Neuronal stem cell (in vitro differentiated cells): ENCODE measurements at regions not wholly inside any gene's neighbourhood (a gene's known extent, or its start where the extent isn't known, plus 50 kb on each side); places are given as distances from the start of the nearest gene placed in this dataset.

Experiments used
- DNase-seq: peaks from one replicate; pipeline ENCODE4 v3.0.0-alpha.2; 2013; ENCODE audit warnings: low spot score
- H2AFZ ChIP-seq: one replicate; pipeline ENCODE4 v1.6.1; 2013; ENCODE audit warnings: mild to moderate bottlenecking, low read length, inconsistent platforms
- H2AK5ac ChIP-seq: 2 replicates; pipeline ENCODE4 v1.6.1; 2013; ENCODE audit warnings: low read depth, mild to moderate bottlenecking, inconsistent platforms, low read length, moderate library complexity, mixed read lengths
- H2BK120ac ChIP-seq: 2 replicates; pipeline ENCODE4 v1.6.1; 2013; ENCODE audit warnings: low read depth, mild to moderate bottlenecking, inconsistent platforms, low read length, moderate library complexity, mixed read lengths
- H2BK12ac ChIP-seq: one replicate; pipeline ENCODE4 v1.6.1; 2013; ENCODE audit warnings: low read length, inconsistent platforms
- H2BK15ac ChIP-seq: 2 replicates; pipeline ENCODE4 v1.6.1; 2013; ENCODE audit warnings: mild to moderate bottlenecking, low read length, inconsistent platforms, mixed read lengths
- H2BK5ac ChIP-seq: one replicate; pipeline ENCODE4 v1.6.1; 2013; ENCODE audit warnings: inconsistent platforms, mild to moderate bottlenecking, low read length, moderate library complexity
- H3K14ac ChIP-seq: one replicate; pipeline ENCODE4 v1.6.1; 2013; ENCODE audit warnings: low read length, inconsistent platforms
- H3K18ac ChIP-seq: 2 replicates; pipeline ENCODE4 v1.6.1; 2013; ENCODE audit warnings: low read length, inconsistent platforms
- H3K23ac ChIP-seq: 2 replicates; pipeline ENCODE4 v1.6.1; 2013; ENCODE audit warnings: low read depth, mild to moderate bottlenecking, mixed read lengths, low read length, inconsistent platforms; ENCODE audit not compliant: poor library complexity
- H3K27ac ChIP-seq: replicated peaks from 3 replicates; pipeline ENCODE4 v1.5.1; 2013; ENCODE audit warnings: low read length, inconsistent platforms
- H3K27me3 ChIP-seq, 3 experiments: 2 replicates each; pipeline ENCODE4 v1.6.1; 2013; ENCODE audit warnings: low read length in 3 of 3, mild to moderate bottlenecking in 2 of 3, inconsistent platforms in 1 of 3, low read depth in 1 of 3, mixed read lengths in 1 of 3, moderate library complexity in 1 of 3; ENCODE audit not compliant: control insufficient read depth in 3 of 3, insufficient read depth in 3 of 3
- H3K36me3 ChIP-seq, 2 donors: replicated peaks in 1 of 2; 2 replicates each; pipeline ENCODE4 v1.6.1; 2013; ENCODE audit warnings: low read length in 2 of 2; ENCODE audit not compliant: control insufficient read depth in 2 of 2, insufficient read depth in 2 of 2
- H3K4ac ChIP-seq: 2 replicates; pipeline ENCODE4 v1.6.1; 2013; ENCODE audit warnings: inconsistent platforms, mild to moderate bottlenecking, low read length, moderate library complexity
- H3K4me1 ChIP-seq, 2 donors: 1 replicate in 1 of 2; 2 replicates in 1 of 2; pipeline ENCODE4 v1.6.1; 2013; ENCODE audit warnings: low read length in 2 of 2, low read depth in 1 of 2; ENCODE audit not compliant: control insufficient read depth in 2 of 2, insufficient read depth in 1 of 2
- H3K4me2 ChIP-seq: one replicate; pipeline ENCODE4 v1.6.1; 2013; ENCODE audit warnings: mild to moderate bottlenecking, low read length, inconsistent platforms; ENCODE audit not compliant: insufficient read depth, poor library complexity, severe bottlenecking
- H3K4me3 ChIP-seq, 2 donors: 2 replicates each; pipeline ENCODE4 v1.5.1; 2013; ENCODE audit warnings: low read length in 2 of 2, mild to moderate bottlenecking in 2 of 2, inconsistent platforms in 1 of 2, moderate library complexity in 1 of 2
- H3K79me1 ChIP-seq: one replicate; pipeline ENCODE4 v1.6.1; 2013; ENCODE audit warnings: low read depth, mild to moderate bottlenecking, inconsistent platforms, low read length, moderate library complexity
- H3K9ac ChIP-seq: one replicate; pipeline ENCODE4 v1.6.1; 2013; ENCODE audit warnings: mild to moderate bottlenecking, low read depth, low read length, inconsistent platforms; ENCODE audit not compliant: poor library complexity
- H3K9me3 ChIP-seq, 2 donors: replicated peaks in 1 of 2; 2 replicates each; pipeline versions ENCODE3 to v1.6.1; 2013; ENCODE audit warnings: low read length in 2 of 2, mild to moderate bottlenecking in 2 of 2, inconsistent platforms in 1 of 2, low read depth in 1 of 2, mixed read lengths in 1 of 2, moderate library complexity in 1 of 2; ENCODE audit not compliant: control insufficient read depth in 2 of 2, insufficient read depth in 1 of 2
- H4K8ac ChIP-seq: one replicate; pipeline ENCODE4 v1.6.1; 2013; ENCODE audit warnings: low read depth, mild to moderate bottlenecking, inconsistent platforms, low read length, moderate library complexity
- H4K91ac ChIP-seq: one replicate; pipeline ENCODE4 v1.6.1; 2013; ENCODE audit warnings: low read length, low read depth, mild to moderate bottlenecking, inconsistent platforms; ENCODE audit not compliant: poor library complexity
- WGBS, 2 donors: extraction: QIAGEN DNeasy Blood & Tissue Kit; methylation state at CpG; one replicate each; pipeline ENCODE4 v1.1.7; 2013; ENCODE audit warnings: missing lambda C conversion rate in 2 of 2, mixed read lengths in 1 of 2; ENCODE audit not compliant: insufficient read length in 2 of 2, insufficient replicate concordance in 1 of 2; ENCODE audit errors: extremely low coverage in 2 of 2; 5-methylcytosine and 5-hydroxymethylcytosine counted together

- Histone ChIP-seq H2AK5ac (no peak overlapping the region), H3K27me3 (no peaks in the 10 kb centered on the region), H2BK12ac (no peak overlapping the region), H3K4ac (no peak overlapping the region), H3K18ac (no peak overlapping the region), H3K36me3 (no peaks in the 10 kb centered on the region), H4K91ac (no peak overlapping the region), H3K14ac (no peak overlapping the region), H3K9me3 (no peaks in the 10 kb centered on the region), H2AFZ (no peak overlapping the region), H3K23ac (no peak overlapping the region), H3K4me2 (no peak overlapping the region), H2BK15ac (no peak overlapping the region), H2BK5ac (no peak overlapping the region), H3K9ac (no peak overlapping the region), H3K4me1 (peaks cover 0 to 4% of the 10 kb centered on the region in 2 donors), H3K79me1 (no peaks in the 10 kb centered on the region), H3K4me3 (no peak overlapping the region), H4K8ac (no peak overlapping the region), H3K27ac (no peak overlapping the region), H2BK120ac (no peak overlapping the region)
- WGBS, 2 donors, result no CpG with 5 or more reads among the region's 2 CpGs
- DNase-seq, result no peak
Measured at GRCh38 chr9:106069241-106069640, 374.9 kb downstream of the TMEM38B start.

GRCh38 chr9:106072421-106072820 lies 378.1 kb downstream of the TMEM38B start:
- H3K4me3 ChIP-seq, result no peak overlapping the region
- H3K4me1 ChIP-seq, result peaks cover under 1% of the 10 kb centered on the region in 2 donors
- no peak overlapping the region for H4K91ac ChIP-seq
- no peak overlapping the region for H3K4ac ChIP-seq
- H3K9ac ChIP-seq, result no peak overlapping the region
- H2BK12ac ChIP-seq, result no peak overlapping the region
- H3K79me1 ChIP-seq, result no peaks in the 10 kb centered on the region
- H2BK15ac ChIP-seq, result no peak overlapping the region
- H3K9me3 ChIP-seq, result no peaks in the 10 kb centered on the region
- no peak for DNase-seq
- H3K23ac ChIP-seq, result no peak overlapping the region
- H2AFZ ChIP-seq, result peak overlapping the region; percentile 11
- H3K27ac ChIP-seq, result no peak overlapping the region
- no peak overlapping the region for H2AK5ac ChIP-seq
- no peak overlapping the region for H3K18ac ChIP-seq
- H2BK120ac ChIP-seq, result no peak overlapping the region
- H2BK5ac ChIP-seq, result no peak overlapping the region
- WGBS, 2 donors, result no CpG with 5 or more reads among the region's 1 CpG
- no peaks in the 10 kb centered on the region for H3K36me3 ChIP-seq
- H3K27me3 ChIP-seq, result no peaks in the 10 kb centered on the region
- H3K14ac ChIP-seq, result no peak overlapping the region
- no peak overlapping the region for H4K8ac ChIP-seq
- H3K4me2 ChIP-seq, result no peak overlapping the region

- Histone ChIP-seq H2BK15ac (no peak overlapping the region), H3K14ac (no peak overlapping the region), H3K4me1 (peaks cover 5 to 11% of the 10 kb centered on the region in 2 donors), H3K9me3 (no peaks in the 10 kb centered on the region), H3K18ac (no peak overlapping the region), H3K9ac (no peak overlapping the region), H3K4me3 (no peak overlapping the region), H3K27ac (no peak overlapping the region), H2BK12ac (no peak overlapping the region), H2AK5ac (no peak overlapping the region), H2BK5ac (no peak overlapping the region), H3K79me1 (no peaks in the 10 kb centered on the region), H3K4ac (no peak overlapping the region), H4K91ac (no peak overlapping the region), H3K27me3 (no peaks in the 10 kb centered on the region), H3K36me3 (no peaks in the 10 kb centered on the region), H3K23ac (no peak overlapping the region), H2AFZ (no peak overlapping the region), H3K4me2 (no peak overlapping the region), H4K8ac (no peak overlapping the region), H2BK120ac (no peak overlapping the region)
- DNase-seq, result no peak
- WGBS, 2 donors, result no CpG with 5 or more reads among the region's 1 CpG
Measured at GRCh38 chr9:106074006-106074405, 379.7 kb downstream of the TMEM38B start.

GRCh38 chr9:106075236-106075959 lies 381.1 kb downstream of the TMEM38B start:
- no peaks in the 10 kb centered on the region for H3K27me3 ChIP-seq
- H2BK5ac ChIP-seq, result no peak overlapping the region
- H3K18ac ChIP-seq, result no peak overlapping the region
- H3K27ac ChIP-seq, result no peak overlapping the region
- peaks cover 5 to 13% of the 10 kb centered on the region in 2 donors for H3K4me1 ChIP-seq
- no peaks in the 10 kb centered on the region for H3K9me3 ChIP-seq
- H2AFZ ChIP-seq, result no peak overlapping the region
- H3K14ac ChIP-seq, result no peak overlapping the region
- WGBS, 2 donors, result no CpG with 5 or more reads among the region's 3 CpGs
- H3K79me1 ChIP-seq, result no peaks in the 10 kb centered on the region
- no peak overlapping the region for H2AK5ac ChIP-seq
- H3K4ac ChIP-seq, result no peak overlapping the region
- no peak overlapping the region for H3K9ac ChIP-seq
- no peak overlapping the region for H3K23ac ChIP-seq
- H2BK120ac ChIP-seq, result no peak overlapping the region
- no peak overlapping the region for H4K91ac ChIP-seq
- H2BK12ac ChIP-seq, result no peak overlapping the region
- no peak overlapping the region for H4K8ac ChIP-seq
- no peak overlapping the region for H2BK15ac ChIP-seq
- H3K4me3 ChIP-seq, result no peak overlapping the region
- H3K36me3 ChIP-seq, result no peaks in the 10 kb centered on the region
- no peak for DNase-seq
- H3K4me2 ChIP-seq, result no peak overlapping the region
